ENCODE measurements at regions not wholly inside any gene's neighbourhood (a gene's known extent, or its start where the extent isn't known, plus 50 kb on each side); places are given as distances from the start of the nearest gene placed in this dataset.

DNA sequence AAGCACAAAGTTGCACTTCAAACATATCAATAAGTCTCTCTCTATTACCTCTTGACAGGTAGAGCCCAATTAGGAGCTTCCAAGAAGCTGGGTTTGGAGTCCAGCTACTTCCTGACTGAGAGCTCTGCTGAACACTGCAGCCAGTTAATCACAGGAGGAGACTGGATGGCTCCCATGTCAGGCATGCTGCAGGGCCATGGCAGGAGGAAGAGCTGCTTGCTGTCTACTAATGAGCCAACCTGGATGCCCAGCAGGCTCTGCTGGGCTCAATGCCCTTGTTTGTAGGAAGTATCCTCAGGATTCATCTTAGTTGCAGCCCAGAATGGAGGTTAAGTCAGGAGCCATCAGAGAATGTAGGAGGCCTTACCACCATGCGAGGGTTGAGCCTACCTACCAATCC lies 91.9 kb downstream of the TMEM215 start:
- no peaks in the 10 kb centered on the region for H3K36me3 Mint-ChIP-seq (ENCODE audit: low read depth)
- 91 to 100% methylated on average over 1 of the region's 1 CpG for WGBS, 2 experiments (ENCODE audit: insufficient coverage in 1 of 2, insufficient read length in 1 of 2)
- H3K27ac Mint-ChIP-seq: no peak overlapping the region

DNA sequence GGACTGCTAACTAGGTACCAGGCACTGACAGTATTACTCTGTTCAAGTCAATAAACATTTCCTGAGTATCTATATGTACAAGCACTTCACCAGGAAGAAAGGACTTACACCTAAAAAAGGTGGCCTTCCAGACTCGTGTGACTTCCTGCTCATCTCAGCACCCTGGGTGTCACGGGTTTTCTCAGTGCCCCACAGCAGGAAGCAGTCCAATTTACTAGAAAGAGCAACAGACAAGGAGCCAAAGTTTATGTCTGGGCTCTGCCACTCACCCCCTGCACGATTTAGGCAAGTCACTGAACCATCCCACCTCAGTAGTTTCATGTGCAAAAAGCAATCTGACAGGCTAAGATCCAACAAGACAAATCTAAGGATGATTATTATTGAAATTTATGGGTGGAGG lies 92.4 kb downstream of the TMEM215 start:
- TF ChIP-seq, protein P1, sequence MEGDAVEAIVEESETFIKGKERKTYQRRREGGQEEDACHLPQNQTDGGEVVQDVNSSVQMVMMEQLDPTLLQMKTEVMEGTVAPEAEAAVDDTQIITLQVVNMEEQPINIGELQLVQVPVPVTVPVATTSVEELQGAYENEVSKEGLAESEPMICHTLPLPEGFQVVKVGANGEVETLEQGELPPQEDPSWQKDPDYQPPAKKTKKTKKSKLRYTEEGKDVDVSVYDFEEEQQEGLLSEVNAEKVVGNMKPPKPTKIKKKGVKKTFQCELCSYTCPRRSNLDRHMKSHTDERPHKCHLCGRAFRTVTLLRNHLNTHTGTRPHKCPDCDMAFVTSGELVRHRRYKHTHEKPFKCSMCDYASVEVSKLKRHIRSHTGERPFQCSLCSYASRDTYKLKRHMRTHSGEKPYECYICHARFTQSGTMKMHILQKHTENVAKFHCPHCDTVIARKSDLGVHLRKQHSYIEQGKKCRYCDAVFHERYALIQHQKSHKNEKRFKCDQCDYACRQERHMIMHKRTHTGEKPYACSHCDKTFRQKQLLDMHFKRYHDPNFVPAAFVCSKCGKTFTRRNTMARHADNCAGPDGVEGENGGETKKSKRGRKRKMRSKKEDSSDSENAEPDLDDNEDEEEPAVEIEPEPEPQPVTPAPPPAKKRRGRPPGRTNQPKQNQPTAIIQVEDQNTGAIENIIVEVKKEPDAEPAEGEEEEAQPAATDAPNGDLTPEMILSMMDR (conservative IDR thresholded peaks at IDR 0.05): no peak
- Histone ChIP-seq H3K4me3 (ENCODE audit: low read length) (no peak overlapping the region), H3K27ac (ENCODE audit: low read depth, low read length) (no peak overlapping the region), H3K4me1 (ENCODE audit: control insufficient read depth, insufficient read depth, low read length) (no peaks in the 10 kb centered on the region), H3K9me3 (ENCODE audit: control insufficient read depth, low read length) (no peaks in the 10 kb centered on the region), H3K36me3 (ENCODE audit: control insufficient read depth, insufficient read depth, low read length) (no peaks in the 10 kb centered on the region), H3K9ac (ENCODE audit: extremely low read depth, low read length, poor library complexity, severe bottlenecking) (no peak overlapping the region), H3K27me3 (ENCODE audit: control insufficient read depth, insufficient read depth, low read length, poor library complexity, severe bottlenecking) (no peaks in the 10 kb centered on the region)
- 84 to 92% methylated on average over 2 to 3 of the region's 3 CpGs for WGBS, 2 experiments (ENCODE audit: insufficient coverage in 1 of 2, insufficient read length in 1 of 2)
- no peaks in the 10 kb centered on the region for H3K36me3 Mint-ChIP-seq (ENCODE audit: low read depth)
- H3K4me3 Mint-ChIP-seq: no peak overlapping the region
- H3K9me3 Mint-ChIP-seq: no peaks in the 10 kb centered on the region
- peaks cover 4% of the 10 kb centered on the region for H3K27me3 Mint-ChIP-seq (ENCODE audit: insufficient read depth)
- peaks cover 7% of the 10 kb centered on the region for H3K4me1 Mint-ChIP-seq
- H3K27ac Mint-ChIP-seq: no peak overlapping the region
- no peak for DNase-seq

More for the DNA sequence above, 91.9 kb downstream of the TMEM215 start:
- TF ChIP-seq, protein P1 (conservative IDR thresholded peaks at IDR 0.05): no peak
- no peak overlapping the region for H3K27ac ChIP-seq (ENCODE audit: low read depth, low read length)
- DNase-seq: no peak
- peaks cover 4% of the 10 kb centered on the region for H3K27me3 Mint-ChIP-seq (ENCODE audit: insufficient read depth)
- H3K4me1 ChIP-seq (ENCODE audit: control insufficient read depth, insufficient read depth, low read length): no peaks in the 10 kb centered on the region
- H3K9me3 ChIP-seq (ENCODE audit: control insufficient read depth, low read length): no peaks in the 10 kb centered on the region
- peaks cover 8% of the 10 kb centered on the region for H3K4me1 Mint-ChIP-seq
- no peaks in the 10 kb centered on the region for H3K9me3 Mint-ChIP-seq
- no peak overlapping the region for H3K4me3 ChIP-seq (ENCODE audit: low read length)
- no peak overlapping the region for H3K9ac ChIP-seq (ENCODE audit: extremely low read depth, low read length, poor library complexity, severe bottlenecking)
- H3K27me3 ChIP-seq (ENCODE audit: control insufficient read depth, insufficient read depth, low read length, poor library complexity, severe bottlenecking): no peaks in the 10 kb centered on the region
- no peaks in the 10 kb centered on the region for H3K36me3 ChIP-seq (ENCODE audit: control insufficient read depth, insufficient read depth, low read length)
- H3K4me3 Mint-ChIP-seq: no peak overlapping the region

DNA sequence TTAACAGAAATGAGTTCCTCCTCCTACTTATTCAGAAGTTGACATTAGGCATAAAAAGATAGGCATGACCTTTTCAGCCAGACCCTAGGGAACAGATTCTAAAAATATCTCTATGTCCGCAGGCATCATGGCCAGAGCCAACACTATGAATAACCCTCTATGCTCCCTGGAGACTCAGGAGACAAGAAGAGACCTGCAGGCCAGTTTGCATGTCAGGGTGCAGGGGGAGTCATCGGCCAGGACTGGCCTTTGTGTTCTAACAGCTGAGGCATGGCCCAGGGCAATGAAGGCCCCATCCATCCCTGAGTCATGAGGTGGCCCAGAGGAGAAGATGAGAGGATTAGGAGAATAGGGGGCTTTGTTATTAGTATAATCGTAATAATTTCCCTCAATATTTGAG lies 93.8 kb downstream of the TMEM215 start:
- no peak overlapping the region for H3K9ac ChIP-seq (ENCODE audit: extremely low read depth, low read length, poor library complexity, severe bottlenecking)
- TF ChIP-seq, protein P1 (conservative IDR thresholded peaks at IDR 0.05): no peak
- Mint-ChIP-seq H3K36me3 (ENCODE audit: low read depth) (no peaks in the 10 kb centered on the region), H3K4me1 (peaks cover 7% of the 10 kb centered on the region), H3K9me3 (no peaks in the 10 kb centered on the region), H3K4me3 (no peak overlapping the region), H3K27ac (no peak overlapping the region), H3K27me3 (ENCODE audit: insufficient read depth) (peaks cover 4% of the 10 kb centered on the region)
- no peaks in the 10 kb centered on the region for H3K9me3 ChIP-seq (ENCODE audit: control insufficient read depth, low read length)
- WGBS, 2 experiments (ENCODE audit: insufficient coverage in 1 of 2, insufficient read length in 1 of 2): 89 to 94% methylated on average over 2 of the region's 3 CpGs
- no peaks in the 10 kb centered on the region for H3K27me3 ChIP-seq (ENCODE audit: control insufficient read depth, insufficient read depth, low read length, poor library complexity, severe bottlenecking)
- DNase-seq: no peak
- H3K4me3 ChIP-seq (ENCODE audit: low read length): no peak overlapping the region
- no peak overlapping the region for H3K27ac ChIP-seq (ENCODE audit: low read depth, low read length)
- no peaks in the 10 kb centered on the region for H3K36me3 ChIP-seq (ENCODE audit: control insufficient read depth, insufficient read depth, low read length)
- H3K4me1 ChIP-seq (ENCODE audit: control insufficient read depth, insufficient read depth, low read length): no peaks in the 10 kb centered on the region

Data from endodermal cell (in vitro differentiated cells).